OCI-LY1 (cell line): ENCODE measurements at regions not wholly inside any gene's neighbourhood (a gene's known extent, or its start where the extent isn't known, plus 50 kb on each side); places are given as distances from the start of the nearest gene placed in this dataset.

Source experiments
- H2AFZ ChIP-seq: fragments of 200-600 bp; sonication (generic), shearing (Covaris generic); 2 replicates; pipeline ENCODE4 v1.6.0; 2014; ENCODE audit warnings: antibody characterized with exemption, mild to moderate bottlenecking, low read length
- H3F3A ChIP-seq: fragments of 200-600 bp; sonication (generic), shearing (Covaris generic); 2 replicates; pipeline ENCODE4 v1.6.0; 2014; ENCODE audit warnings: mild to moderate bottlenecking, antibody characterized with exemption, low read length, moderate library complexity; ENCODE audit not compliant: insufficient read depth
- H3K27ac ChIP-seq: fragments of 200-600 bp; sonication (generic); 2 replicates; pipeline ENCODE4 v1.5.1; 2014; ENCODE audit warnings: low read length, mixed run types, mild to moderate bottlenecking, low read depth; ENCODE audit not compliant: poor library complexity, severe bottlenecking
- H3K27me3 ChIP-seq: fragments of 200-600 bp; sonication (generic); 2 replicates; pipeline ENCODE4 v1.6.0; 2014; ENCODE audit warnings: antibody characterized with exemption, mild to moderate bottlenecking, low read length, moderate library complexity; ENCODE audit not compliant: insufficient read depth
- H3K36me3 ChIP-seq: fragments of 200-600 bp; sonication (generic); 2 replicates; pipeline ENCODE4 v1.6.1; 2014; ENCODE audit warnings: mild to moderate bottlenecking, antibody characterized with exemption, low read length, moderate library complexity, mixed read lengths; ENCODE audit not compliant: insufficient read depth
- H3K4me1 ChIP-seq: fragments of 200-600 bp; sonication (generic); 2 replicates; pipeline ENCODE4 v1.5.1; 2014; ENCODE audit warnings: mild to moderate bottlenecking, low read length, moderate library complexity; ENCODE audit not compliant: insufficient read depth, severe bottlenecking
- H3K4me2 ChIP-seq: fragments of 200-600 bp; sonication (generic), shearing (Covaris generic); 2 replicates; pipeline ENCODE4 v1.6.1; 2014; ENCODE audit warnings: low read length
- H3K4me3 ChIP-seq: fragments of 200-600 bp; sonication (generic); 2 replicates; pipeline ENCODE4 v1.5.1; 2014; ENCODE audit warnings: low read length, low read depth, mild to moderate bottlenecking, mixed read lengths; ENCODE audit not compliant: poor library complexity, severe bottlenecking
- H3K79me2 ChIP-seq: fragments of 200-600 bp; shearing (Covaris generic); 2 replicates; pipeline ENCODE4 v1.6.1; 2016; ENCODE audit warnings: mixed run types, low read length, mixed read lengths; ENCODE audit not compliant: insufficient read depth
- H3K9ac ChIP-seq: fragments of 200-600 bp; sonication (generic), shearing (Covaris generic); 2 replicates; pipeline ENCODE4 v1.6.1; 2014; ENCODE audit warnings: mild to moderate bottlenecking, low read length, mixed read lengths
- H3K9me2 ChIP-seq: fragments of 200-600 bp; sonication (generic), shearing (Covaris generic); 2 replicates; pipeline ENCODE4 v1.6.1; 2014; ENCODE audit warnings: low read depth, mild to moderate bottlenecking, low read length, mixed read lengths
- H3K9me3 ChIP-seq: fragments of 200-600 bp; shearing (Covaris generic); 2 replicates; pipeline ENCODE4 v1.6.1; 2014; ENCODE audit warnings: low read length, mixed read lengths
- H4K20me1 ChIP-seq: fragments of 200-600 bp; sonication (generic), shearing (Covaris generic); 2 replicates; pipeline ENCODE4 v1.6.0; 2016; ENCODE audit warnings: mild to moderate bottlenecking, low read length; ENCODE audit not compliant: insufficient read depth
- CTCF ChIP-seq: fragments of 200-600 bp; sonication (generic), shearing (Covaris generic); IDR thresholded peaks from 2 replicates; pipeline ENCODE4 v1.5.1; 2017; ENCODE audit warnings: mild to moderate bottlenecking, antibody characterized with exemption, low read length, moderate library complexity, mixed read lengths
- EZH2 ChIP-seq: fragments of 200-600 bp; sonication (generic), shearing (Covaris generic); IDR thresholded peaks from 2 replicates; pipeline ENCODE4 v1.8.0; 2017; ENCODE audit warnings: borderline replicate concordance, mixed run types, mild to moderate bottlenecking, antibody characterized with exemption, low read length, moderate library complexity, mixed read lengths

- no peaks in the 10 kb centered on the region; the same call in 1 of the 2 replicates for H3F3A ChIP-seq
- H3K36me3 ChIP-seq: no peaks in the 10 kb centered on the region
- no peaks in the 10 kb centered on the region for H3K9me2 ChIP-seq
- no peak overlapping the region for H3K4me2 ChIP-seq
- H3K9ac ChIP-seq: no peak overlapping the region
- no peaks in the 10 kb centered on the region for H3K9me3 ChIP-seq
- H3K4me3 ChIP-seq: no peak overlapping the region
- H3K79me2 ChIP-seq: no peaks in the 10 kb centered on the region
- H2AFZ ChIP-seq: no peak overlapping the region
- TF ChIP-seq EZH2 (no peak), CTCF (no peak)
- no peaks in the 10 kb centered on the region for H3K4me1 ChIP-seq
- H4K20me1 ChIP-seq: no peaks in the 10 kb centered on the region
- no peaks in the 10 kb centered on the region for H3K27me3 ChIP-seq
- no peak overlapping the region for H3K27ac ChIP-seq
Observed at GRCh38 chr3:77871436-77871835, 831.5 kb downstream of the ROBO2 start.

GRCh38 chr3:77873598-77873997 lies 833.7 kb downstream of the ROBO2 start:
- H3K9ac ChIP-seq: no peak overlapping the region
- no peak overlapping the region for H3K4me3 ChIP-seq
- H3K27ac ChIP-seq: no peak overlapping the region
- no peak overlapping the region for H2AFZ ChIP-seq
- no peaks in the 10 kb centered on the region for H3K27me3 ChIP-seq
- no peaks in the 10 kb centered on the region for H3K36me3 ChIP-seq
- H3K4me1 ChIP-seq: no peaks in the 10 kb centered on the region
- H3K4me2 ChIP-seq: no peak overlapping the region
- no peaks in the 10 kb centered on the region for H3K9me2 ChIP-seq
- H3F3A ChIP-seq: no peaks in the 10 kb centered on the region; the same call in 1 of the 2 replicates
- no peaks in the 10 kb centered on the region for H3K9me3 ChIP-seq
- TF ChIP-seq CTCF: no peak
- TF ChIP-seq EZH2: no peak
- no peaks in the 10 kb centered on the region for H4K20me1 ChIP-seq
- no peaks in the 10 kb centered on the region for H3K79me2 ChIP-seq

- H3F3A ChIP-seq: no peaks in the 10 kb centered on the region
- H3K4me2 ChIP-seq: no peak overlapping the region
- TF ChIP-seq CTCF (no peak), EZH2 (no peak)
- no peaks in the 10 kb centered on the region for H4K20me1 ChIP-seq
- H3K27ac ChIP-seq: no peak overlapping the region
- H3K4me3 ChIP-seq: no peak overlapping the region
- no peaks in the 10 kb centered on the region for H3K36me3 ChIP-seq
- H3K4me1 ChIP-seq: no peaks in the 10 kb centered on the region
- H3K79me2 ChIP-seq: no peaks in the 10 kb centered on the region
- no peaks in the 10 kb centered on the region for H3K9me2 ChIP-seq
- no peak overlapping the region for H3K9ac ChIP-seq
- H3K27me3 ChIP-seq: no peaks in the 10 kb centered on the region
- no peak overlapping the region for H2AFZ ChIP-seq
- H3K9me3 ChIP-seq: no peaks in the 10 kb centered on the region
Observed at GRCh38 chr3:77885381-77885780, 845.5 kb downstream of the ROBO2 start.
